ENCODE measurements at regions not wholly inside any gene's neighbourhood (a gene's known extent, or its start where the extent isn't known, plus 50 kb on each side); places are given as distances from the start of the nearest gene placed in this dataset.

- Histone ChIP-seq H3K9ac (ENCODE audit: low read depth, low read length) (no peak overlapping the region), H2AFZ (ENCODE audit: low read depth, low read length) (no peak overlapping the region), H3K27ac (ENCODE audit: low read length) (no peak overlapping the region), H3K4me2 (ENCODE audit: insufficient read depth, low read length) (no peak overlapping the region), H3K36me3 (ENCODE audit: insufficient read depth, low read length) (no peaks in the 10 kb centered on the region), H3K4me1 (ENCODE audit: insufficient read depth, low read length) (no peaks in the 10 kb centered on the region), H4K20me1 (ENCODE audit: insufficient read depth, low read length) (no peaks in the 10 kb centered on the region), H3K9me3 (ENCODE audit: insufficient read depth, low read length, severe bottlenecking) (no peaks in the 10 kb centered on the region), H3K4me3 (ENCODE audit: low read depth in 1 of 2, low read length in 2 of 2) (no peak overlapping the region), H3K79me2 (ENCODE audit: insufficient read depth, low read length) (no peaks in the 10 kb centered on the region), H3K27me3 (ENCODE audit: insufficient read depth, low read length, poor library complexity) (no peaks in the 10 kb centered on the region)
- no peak for DNase-seq
- TF ChIP-seq CTCF (IDR thresholded peaks at IDR 0.05; ENCODE audit: borderline replicate concordance, extremely low read depth, low read length, poor library complexity, severe bottlenecking) = no peak
- TF ChIP-seq EZH2 (IDR thresholded peaks at IDR 0.05; ENCODE audit: borderline replicate concordance, low read depth, low read length, severe bottlenecking) = no peak
- no peak for ATAC-seq (ENCODE audit: insufficient read depth, low read depth)
These were observed 85.5 kb upstream of the BARHL2 start for GRCh38 chr1:90802622-90803021.

GRCh38 chr1:90800012-90800717, 83.1 kb upstream of the BARHL2 start:
- no peak overlapping the region for H3K4me2 ChIP-seq (ENCODE audit: insufficient read depth, low read length)
- no peaks in the 10 kb centered on the region for H3K9me3 ChIP-seq (ENCODE audit: insufficient read depth, low read length, severe bottlenecking)
- H3K27ac ChIP-seq (ENCODE audit: low read length) = no peak overlapping the region
- no peak overlapping the region for H3K9ac ChIP-seq (ENCODE audit: low read depth, low read length)
- H3K79me2 ChIP-seq (ENCODE audit: insufficient read depth, low read length) = no peaks in the 10 kb centered on the region
- no peaks in the 10 kb centered on the region for H4K20me1 ChIP-seq (ENCODE audit: insufficient read depth, low read length)
- DNase-seq (no peak), ATAC-seq (ENCODE audit: insufficient read depth, low read depth) (no peak)
- no peaks in the 10 kb centered on the region for H3K4me1 ChIP-seq (ENCODE audit: insufficient read depth, low read length)
- H2AFZ ChIP-seq (ENCODE audit: low read depth, low read length) = no peak overlapping the region
- no peak overlapping the region for H3K4me3 ChIP-seq (ENCODE audit: low read depth in 1 of 2, low read length in 2 of 2)
- H3K27me3 ChIP-seq (ENCODE audit: insufficient read depth, low read length, poor library complexity) = no peaks in the 10 kb centered on the region
- H3K36me3 ChIP-seq (ENCODE audit: insufficient read depth, low read length) = no peaks in the 10 kb centered on the region
- TF ChIP-seq EZH2 (IDR thresholded peaks at IDR 0.05; ENCODE audit: borderline replicate concordance, low read depth, low read length, severe bottlenecking) (no peak), CTCF (IDR thresholded peaks at IDR 0.05; ENCODE audit: borderline replicate concordance, extremely low read depth, low read length, poor library complexity, severe bottlenecking) (no peak)

GRCh38 chr1:90799326-90799725, 82.2 kb upstream of the BARHL2 start:
- Histone ChIP-seq H3K9me3 (ENCODE audit: insufficient read depth, low read length, severe bottlenecking) (no peaks in the 10 kb centered on the region), H3K36me3 (ENCODE audit: insufficient read depth, low read length) (no peaks in the 10 kb centered on the region), H3K4me3 (ENCODE audit: low read depth in 1 of 2, low read length in 2 of 2) (no peak overlapping the region), H3K27me3 (ENCODE audit: insufficient read depth, low read length, poor library complexity) (no peaks in the 10 kb centered on the region), H3K27ac (ENCODE audit: low read length) (no peak overlapping the region), H3K9ac (ENCODE audit: low read depth, low read length) (no peak overlapping the region), H3K4me1 (ENCODE audit: insufficient read depth, low read length) (peaks cover 5% of the 10 kb centered on the region; the same call in 1 of the 2 replicates), H3K4me2 (ENCODE audit: insufficient read depth, low read length) (no peak overlapping the region), H3K79me2 (ENCODE audit: insufficient read depth, low read length) (no peaks in the 10 kb centered on the region), H2AFZ (ENCODE audit: low read depth, low read length) (no peak overlapping the region), H4K20me1 (ENCODE audit: insufficient read depth, low read length) (no peaks in the 10 kb centered on the region)
- DNase-seq (no peak), ATAC-seq (ENCODE audit: insufficient read depth, low read depth) (no peak)
- TF ChIP-seq EZH2 (IDR thresholded peaks at IDR 0.05; ENCODE audit: borderline replicate concordance, low read depth, low read length, severe bottlenecking) (no peak), CTCF (IDR thresholded peaks at IDR 0.05; ENCODE audit: borderline replicate concordance, extremely low read depth, low read length, poor library complexity, severe bottlenecking) (no peak)

Data from DND-41 (cell line).